ENCODE measurements at regions not wholly inside any gene's neighbourhood (a gene's known extent, or its start where the extent isn't known, plus 50 kb on each side); places are given as distances from the start of the nearest gene placed in this dataset.

- peaks cover 3% of the 10 kb centered on the region for H3K9me3 ChIP-seq (ENCODE audit: low read length)
- H3K9ac ChIP-seq (ENCODE audit: low read length): no peak overlapping the region
- no peak overlapping the region for H3K4me3 ChIP-seq (ENCODE audit: low read length)
- no peak overlapping the region for H2AFZ ChIP-seq (ENCODE audit: low read depth, low read length)
- no peak overlapping the region for H3K4me2 ChIP-seq (ENCODE audit: low read length)
- H3K9me2 ChIP-seq (ENCODE audit: insufficient read depth, low read length): no peaks in the 10 kb centered on the region
- H3K79me2 ChIP-seq (replicated peaks; ENCODE audit: insufficient read depth, low read length): no peaks in the 10 kb centered on the region
- no peaks in the 10 kb centered on the region for H3K36me3 ChIP-seq (ENCODE audit: insufficient read depth, low read length)
- TF ChIP-seq EZH2 (IDR thresholded peaks at IDR 0.05; ENCODE audit: borderline replicate concordance, insufficient read depth, low read length, poor library complexity, severe bottlenecking) (no peak), RAD21 (conservative IDR thresholded peaks at IDR 0.05) (no peak), EP300 (conservative IDR thresholded peaks at IDR 0.05; ENCODE audit: poor library complexity, severe bottlenecking) (no peak), SMC3 (conservative IDR thresholded peaks at IDR 0.05; ENCODE audit: poor library complexity) (no peak), REST (IDR thresholded peaks at IDR 0.05; ENCODE audit: borderline replicate concordance) (no peak), TAF1 (IDR thresholded peaks at IDR 0.05; ENCODE audit: low read depth) (no peak), MXI1 (conservative IDR thresholded peaks at IDR 0.05; ENCODE audit: poor library complexity, severe bottlenecking) (no peak), CTCF (IDR thresholded peaks at IDR 0.05; ENCODE audit: poor library complexity, severe bottlenecking) (no peak), POLR2AphosphoS5 (IDR thresholded peaks at IDR 0.05) (no peak)
- H3K27me3 ChIP-seq (ENCODE audit: insufficient read depth, low read depth, low read length): no peaks in the 10 kb centered on the region
- H3F3A ChIP-seq (ENCODE audit: insufficient read depth, low read length, poor library complexity, severe bottlenecking): no peaks in the 10 kb centered on the region
- H4K20me1 ChIP-seq (ENCODE audit: insufficient read depth): no peaks in the 10 kb centered on the region
- no peak overlapping the region for H3K27ac ChIP-seq (ENCODE audit: low read length)
Measured at GRCh38 chr3:83926291-83926690, 1032.5 kb upstream of the CADM2 start.

- no peak overlapping the region for H3K9ac ChIP-seq (ENCODE audit: low read length)
- no peaks in the 10 kb centered on the region for H3K9me2 ChIP-seq (ENCODE audit: insufficient read depth, low read length)
- H3K27ac ChIP-seq (ENCODE audit: low read length): no peak overlapping the region
- H3K9me3 ChIP-seq (ENCODE audit: low read length): peaks cover 3% of the 10 kb centered on the region
- no peaks in the 10 kb centered on the region for H3F3A ChIP-seq (ENCODE audit: insufficient read depth, low read length, poor library complexity, severe bottlenecking)
- no peaks in the 10 kb centered on the region for H4K20me1 ChIP-seq (ENCODE audit: insufficient read depth)
- no peaks in the 10 kb centered on the region for H3K79me2 ChIP-seq (replicated peaks; ENCODE audit: insufficient read depth, low read length)
- H3K4me2 ChIP-seq (ENCODE audit: low read length): no peak overlapping the region
- no peaks in the 10 kb centered on the region for H3K27me3 ChIP-seq (ENCODE audit: insufficient read depth, low read depth, low read length)
- no peak overlapping the region for H3K4me3 ChIP-seq (ENCODE audit: low read length)
- no peaks in the 10 kb centered on the region for H3K36me3 ChIP-seq (ENCODE audit: insufficient read depth, low read length)
- TF ChIP-seq POLR2AphosphoS5 (IDR thresholded peaks at IDR 0.05) (no peak), SMC3 (conservative IDR thresholded peaks at IDR 0.05; ENCODE audit: poor library complexity) (no peak), EZH2 (IDR thresholded peaks at IDR 0.05; ENCODE audit: borderline replicate concordance, insufficient read depth, low read length, poor library complexity, severe bottlenecking) (no peak), MXI1 (conservative IDR thresholded peaks at IDR 0.05; ENCODE audit: poor library complexity, severe bottlenecking) (no peak), RAD21 (conservative IDR thresholded peaks at IDR 0.05) (no peak), CTCF (IDR thresholded peaks at IDR 0.05; ENCODE audit: poor library complexity, severe bottlenecking) (no peak), REST (IDR thresholded peaks at IDR 0.05; ENCODE audit: borderline replicate concordance) (no peak), EP300 (conservative IDR thresholded peaks at IDR 0.05; ENCODE audit: poor library complexity, severe bottlenecking) (no peak), TAF1 (IDR thresholded peaks at IDR 0.05; ENCODE audit: low read depth) (no peak)
- H2AFZ ChIP-seq (ENCODE audit: low read depth, low read length): no peak overlapping the region
Measured at GRCh38 chr3:83928391-83928790, 1030.4 kb upstream of the CADM2 start.
